B cell (primary cell): ENCODE measurements at regions not wholly inside any gene's neighbourhood (a gene's known extent, or its start where the extent isn't known, plus 50 kb on each side); places are given as distances from the start of the nearest gene placed in this dataset.

Experiments used
- ATAC-seq: fragments of 200-7000 bp; cut with Tn5 transposase; one replicate; pipeline ENCODE4 v1.10.0; 2021; ENCODE audit warnings: low read depth, mild to moderate bottlenecking, moderate number of reproducible peaks, moderate library complexity
- CTCF ChIA-PET: fragments of 350-600 bp; sonication (Branson Sonifier 250); formaldehyde crosslinking; loops from one replicate; lab custom pipeline; 2021; ENCODE audit warnings: antibody characterized with exemption, inconsistent platforms; lab: Charles Lee
- POLR2A ChIA-PET: fragments of 350-600 bp; sonication (Branson Sonifier 250); formaldehyde crosslinking; loops from one replicate; lab custom pipeline; 2021; ENCODE audit warnings: antibody characterized with exemption; lab: Charles Lee
- DNase-seq: peaks from one replicate; pipeline ENCODE4 v3.0.0; 2013
- H2AFZ ChIP-seq: 2 replicates; pipeline ENCODE4 v1.6.1; 2012; ENCODE audit warnings: mild to moderate bottlenecking, low read depth, low read length; ENCODE audit not compliant: insufficient read depth, poor library complexity, severe bottlenecking
- H3K27ac ChIP-seq, 2 donors: 1 replicate in 1 of 2; 2 replicates in 1 of 2; pipeline ENCODE4 v1.5.1; 2012 to 2013; ENCODE audit warnings: low read length in 2 of 2, mild to moderate bottlenecking in 2 of 2, moderate library complexity in 1 of 2
- H3K27me3 ChIP-seq, 4 experiments: fragments of 200-600 bp in 1 of 4; sonication (generic) in 1 of 4; replicated peaks in 1 of 4; 1 replicate in 2 of 4; 2 replicates in 2 of 4; pipeline versions ENCODE4 v1.6.1 to v1.7.0; 2013 to 2016; ENCODE audit warnings: low read length in 3 of 4, mild to moderate bottlenecking in 2 of 4, mixed read lengths in 1 of 4, moderate library complexity in 1 of 4; ENCODE audit not compliant: insufficient read depth in 4 of 4, control insufficient read depth in 3 of 4; ENCODE audit errors: control extremely low read depth in 1 of 4
- H3K36me3 ChIP-seq, 2 experiments: replicated peaks in 1 of 2; 1 replicate in 1 of 2; 2 replicates in 1 of 2; pipeline versions ENCODE4 v1.6.1 to v1.7.1; 2013; ENCODE audit warnings: low read length in 1 of 2; ENCODE audit not compliant: insufficient read depth in 2 of 2, control insufficient read depth in 1 of 2; ENCODE audit errors: control extremely low read depth in 1 of 2, extremely low read depth in 1 of 2
- H3K4me1 ChIP-seq, 2 donors: fragments of 200-600 bp in 1 of 2; sonication (generic) in 1 of 2; 1 replicate in 1 of 2; 2 replicates in 1 of 2; pipeline versions ENCODE4 v1.5.1 to v1.6.1; 2013 to 2017; ENCODE audit warnings: low read length in 2 of 2; ENCODE audit not compliant: control insufficient read depth in 2 of 2, insufficient read depth in 2 of 2
- H3K4me2 ChIP-seq: replicated peaks from 2 replicates; pipeline ENCODE3; 2012; ENCODE audit warnings: mild to moderate bottlenecking, low read depth, low read length; ENCODE audit not compliant: poor library complexity, severe bottlenecking
- H3K4me3 ChIP-seq, 5 experiments: fragments of 200-600 bp in 1 of 5; sonication (generic) in 1 of 5; 1 replicate in 3 of 5; 2 replicates in 2 of 5; pipeline versions ENCODE4 v1.5.1 to v1.7.0; 2011 to 2016; ENCODE audit warnings: low read length in 4 of 5, mild to moderate bottlenecking in 4 of 5, low read depth in 2 of 5, control low read depth in 1 of 5, moderate library complexity in 1 of 5; ENCODE audit not compliant: insufficient read depth in 1 of 5; ENCODE audit errors: control extremely low read depth in 1 of 5, extremely low read depth in 1 of 5
- H3K79me2 ChIP-seq: fragments of 200-600 bp; sonication (generic); one replicate; pipeline ENCODE4 v1.6.0; 2016; ENCODE audit warnings: low read length; ENCODE audit not compliant: control insufficient read depth, insufficient read depth
- H3K9ac ChIP-seq: fragments of 200-600 bp; sonication (generic); 2 replicates; pipeline ENCODE4 v1.6.1; 2017; ENCODE audit warnings: mild to moderate bottlenecking, low read length, moderate library complexity
- H3K9me3 ChIP-seq, 3 donors: one replicate each; pipeline versions ENCODE4 v1.6.1 to v1.7.1; 2013; ENCODE audit warnings: low read length in 2 of 3; ENCODE audit not compliant: control insufficient read depth in 2 of 3, insufficient read depth in 1 of 3; ENCODE audit errors: control extremely low read depth in 1 of 3
- H4K20me1 ChIP-seq: 2 replicates; pipeline ENCODE4 v1.6.0; 2012; ENCODE audit warnings: mild to moderate bottlenecking, low read length; ENCODE audit not compliant: insufficient read depth, control insufficient read depth, poor library complexity, severe bottlenecking
- H3K27ac Mint-ChIP-seq: one replicate; pipeline ENCODE4 v1.8.0; 2021; ENCODE audit warnings: mixed read lengths
- H3K27me3 Mint-ChIP-seq: one replicate; pipeline ENCODE4 v1.8.0; 2021; ENCODE audit warnings: mixed read lengths
- H3K4me1 Mint-ChIP-seq: one replicate; pipeline ENCODE4 v1.8.0; 2021; ENCODE audit warnings: mixed read lengths
- H3K4me3 Mint-ChIP-seq: one replicate; pipeline ENCODE4 v1.8.0; 2021; ENCODE audit warnings: mixed read lengths
- H3K9me3 Mint-ChIP-seq: one replicate; pipeline ENCODE4 v1.8.0; 2022; ENCODE audit warnings: mixed read lengths; ENCODE audit not compliant: insufficient read depth
- EZH2 ChIP-seq: IDR thresholded peaks from 2 replicates; pipeline ENCODE4 v1.6.1; 2012; ENCODE audit warnings: borderline replicate concordance, low read depth, mild to moderate bottlenecking, moderate library complexity, low read length; ENCODE audit not compliant: insufficient read depth, poor library complexity, severe bottlenecking
- WGBS: methylation state at CpG from one replicate; pipeline ENCODE4 v1.1.5; 2013; ENCODE audit warnings: missing lambda C conversion rate; ENCODE audit not compliant: insufficient coverage; 5-methylcytosine and 5-hydroxymethylcytosine counted together
- intact Hi-C: fragments of 100-400 bp; cut with micrococcal nuclease; formaldehyde crosslinking; loops from one replicate; pipeline ENCODE4 v1.10.0; 2022
- TF ChIP-seq, protein P1 (sequence below): fragments of 200-600 bp; IDR thresholded peaks from one replicate; pipeline ENCODE4 v1.8.0; 2022; ENCODE audit warnings: antibody characterized with exemption, mild to moderate bottlenecking

DNA sequence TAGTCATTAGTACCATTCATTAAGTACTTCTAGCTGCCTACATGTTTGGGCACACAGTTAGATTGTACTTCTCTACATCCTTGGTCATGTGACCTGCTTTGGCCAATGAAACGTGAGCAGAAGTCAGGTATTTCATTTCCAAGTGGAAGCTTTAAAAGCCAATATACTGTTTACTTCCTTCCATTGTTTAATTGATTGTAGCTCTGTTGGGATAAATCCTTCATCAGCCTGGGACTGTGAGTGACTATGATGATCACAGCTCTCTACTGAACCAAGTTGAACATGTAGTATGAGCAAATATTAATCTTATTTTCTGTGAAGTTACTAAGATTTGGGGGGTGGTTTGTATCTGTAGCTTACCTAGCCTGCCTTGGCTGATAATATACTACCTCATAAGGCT is 116.5 kb upstream of the ROPN1 start:
- Mint-ChIP-seq H3K4me1 (no peaks in the 10 kb centered on the region), H3K27me3 (peaks cover 5% of the 10 kb centered on the region), H3K27ac (no peak overlapping the region), H3K9me3 (no peaks in the 10 kb centered on the region), H3K4me3 (no peak overlapping the region)
- Histone ChIP-seq H4K20me1 (no peaks in the 10 kb centered on the region), H3K9ac (no peak overlapping the region), H3K4me1 (no peaks in the 10 kb centered on the region), H3K4me2 (no peak overlapping the region), H3K27ac (no peak overlapping the region), H3K79me2 (no peaks in the 10 kb centered on the region), H3K9me3 (no peaks in the 10 kb centered on the region), H3K36me3 (no peaks in the 10 kb centered on the region), H3K4me3 (no peak overlapping the region), H2AFZ (no peak overlapping the region), H3K27me3 (peaks cover 0 to 11% (median 0%) of the 10 kb centered on the region in 4 experiments)
- no peak for TF ChIP-seq EZH2
- TF ChIP-seq, protein P1, sequence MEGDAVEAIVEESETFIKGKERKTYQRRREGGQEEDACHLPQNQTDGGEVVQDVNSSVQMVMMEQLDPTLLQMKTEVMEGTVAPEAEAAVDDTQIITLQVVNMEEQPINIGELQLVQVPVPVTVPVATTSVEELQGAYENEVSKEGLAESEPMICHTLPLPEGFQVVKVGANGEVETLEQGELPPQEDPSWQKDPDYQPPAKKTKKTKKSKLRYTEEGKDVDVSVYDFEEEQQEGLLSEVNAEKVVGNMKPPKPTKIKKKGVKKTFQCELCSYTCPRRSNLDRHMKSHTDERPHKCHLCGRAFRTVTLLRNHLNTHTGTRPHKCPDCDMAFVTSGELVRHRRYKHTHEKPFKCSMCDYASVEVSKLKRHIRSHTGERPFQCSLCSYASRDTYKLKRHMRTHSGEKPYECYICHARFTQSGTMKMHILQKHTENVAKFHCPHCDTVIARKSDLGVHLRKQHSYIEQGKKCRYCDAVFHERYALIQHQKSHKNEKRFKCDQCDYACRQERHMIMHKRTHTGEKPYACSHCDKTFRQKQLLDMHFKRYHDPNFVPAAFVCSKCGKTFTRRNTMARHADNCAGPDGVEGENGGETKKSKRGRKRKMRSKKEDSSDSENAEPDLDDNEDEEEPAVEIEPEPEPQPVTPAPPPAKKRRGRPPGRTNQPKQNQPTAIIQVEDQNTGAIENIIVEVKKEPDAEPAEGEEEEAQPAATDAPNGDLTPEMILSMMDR = no peak
- ATAC-seq (no peak), DNase-seq (no peak)
- WGBS = no CpG with 5 or more reads among the region's 1 CpG
- ChIA-PET POLR2A (no interaction called here), CTCF (no interaction called here)
- intact Hi-C loops = no loop called here

DNA sequence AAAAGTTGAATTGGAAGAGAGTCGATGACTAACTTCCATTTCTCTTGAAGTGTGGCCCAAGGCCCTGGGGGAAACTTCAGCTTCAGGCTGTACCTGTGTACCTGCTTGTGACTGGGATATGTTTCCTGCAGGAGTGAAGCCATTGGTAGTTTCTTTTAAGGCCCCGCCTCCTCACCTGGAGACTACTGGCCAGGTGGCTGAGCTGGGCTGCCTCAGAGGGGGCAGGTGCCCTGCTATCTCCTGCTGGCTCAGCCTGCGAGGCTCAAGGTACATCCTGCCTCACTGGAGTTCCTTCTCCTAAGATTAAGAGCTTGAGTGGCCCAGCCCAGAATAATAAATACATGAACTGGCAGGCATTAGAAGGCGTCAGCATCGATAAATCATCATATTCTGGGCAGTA is 121.6 kb upstream of the ROPN1 start:
- peaks cover 19% of the 10 kb centered on the region for H3K27me3 Mint-ChIP-seq
- POLR2A ChIA-PET = no interaction called here

More for the DNA sequence above, 121.6 kb upstream of the ROPN1 start:
- intact Hi-C loops = no loop called here
- no peak overlapping the region for H3K27ac ChIP-seq
- H3K4me1 ChIP-seq = no peaks in the 10 kb centered on the region
- Mint-ChIP-seq H3K4me1 (no peaks in the 10 kb centered on the region), H3K27ac (no peak overlapping the region), H3K9me3 (no peaks in the 10 kb centered on the region), H3K4me3 (no peak overlapping the region)
- H3K4me3 ChIP-seq = no peak overlapping the region
- H3K9ac ChIP-seq = no peak overlapping the region
- no peaks in the 10 kb centered on the region for H3K79me2 ChIP-seq
- DNase-seq (no peak), ATAC-seq (no peak)
- no peaks in the 10 kb centered on the region for H3K9me3 ChIP-seq
- H4K20me1 ChIP-seq = no peaks in the 10 kb centered on the region
- CTCF ChIA-PET = no interaction called here
- H3K36me3 ChIP-seq = no peaks in the 10 kb centered on the region
- H2AFZ ChIP-seq = no peak overlapping the region
- H3K4me2 ChIP-seq = no peak overlapping the region
- peaks cover 0 to 3% (median 1%) of the 10 kb centered on the region in 4 experiments for H3K27me3 ChIP-seq
- 87% methylated on average over 5 of the region's 5 CpGs for WGBS
- no peak for TF ChIP-seq EZH2
- TF ChIP-seq, protein P1 = no peak
